IMR-90 (cell line): ENCODE measurements at regions not wholly inside any gene's neighbourhood (a gene's known extent, or its start where the extent isn't known, plus 50 kb on each side); places are given as distances from the start of the nearest gene placed in this dataset.

Source experiments
- ATAC-seq: fragments of 200-7000 bp; cut with Tn5 transposase; 2 replicates; pipeline ENCODE4 v1.9.1; 2020; ENCODE audit warnings: low read depth, mild to moderate bottlenecking, moderate library complexity
- BruUV-seq: library from RNA; stranded (reverse); fragments of 400-500 nt; replicated peaks from 2 replicates; lab custom pipeline; 2021; lab: Mats Ljungman, UMichigan
- CTCF ChIA-PET: fragments of 300-600 bp; formaldehyde crosslinking; extraction: SDS; loops from one replicate; lab custom pipeline; 2021; ENCODE audit warnings: antibody characterized with exemption; lab: Yijun Ruan, JAX
- POLR2A ChIA-PET: fragments of 300-600 bp; sonication (Branson Sonifier 250); formaldehyde crosslinking; loops from one replicate; lab custom pipeline; 2022; ENCODE audit warnings: antibody characterized with exemption; ENCODE audit not compliant: unreplicated experiment; lab: Charles Lee
- DNase-seq: peaks from one replicate; pipeline ENCODE4 v3.0.0; 2013
- H2AFZ ChIP-seq: replicated peaks from 2 replicates; pipeline ENCODE3; 2013; ENCODE audit warnings: low read length, mild to moderate bottlenecking; ENCODE audit not compliant: poor library complexity
- H2AK5ac ChIP-seq: 2 replicates; pipeline ENCODE4 v1.6.1; 2013; ENCODE audit warnings: low read depth, low read length, inconsistent platforms
- H2AK9ac ChIP-seq: replicated peaks from 2 replicates; pipeline ENCODE3; 2013; ENCODE audit warnings: mild to moderate bottlenecking, low read depth, low read length, moderate library complexity; ENCODE audit not compliant: poor library complexity
- H2BK120ac ChIP-seq: 2 replicates; pipeline ENCODE4 v1.6.1; 2013; ENCODE audit warnings: low read depth, low read length, inconsistent platforms
- H2BK15ac ChIP-seq: 3 replicates; pipeline ENCODE4 v1.6.1; 2013; ENCODE audit warnings: low read depth, low read length, inconsistent platforms
- H2BK20ac ChIP-seq: 2 replicates; pipeline ENCODE4 v1.6.1; 2013; ENCODE audit warnings: low read depth, mild to moderate bottlenecking, inconsistent platforms, low read length, moderate library complexity
- H2BK5ac ChIP-seq: 2 replicates; pipeline ENCODE4 v1.6.1; 2013; ENCODE audit warnings: mild to moderate bottlenecking, low read depth, low read length, inconsistent platforms; ENCODE audit not compliant: poor library complexity, severe bottlenecking
- H3K14ac ChIP-seq: replicated peaks from 2 replicates; pipeline ENCODE4 v1.6.1; 2013; ENCODE audit warnings: low read depth, low read length, inconsistent platforms
- H3K18ac ChIP-seq: 2 replicates; pipeline ENCODE4 v1.6.1; 2013; ENCODE audit warnings: low read depth, low read length, control low read depth
- H3K23ac ChIP-seq: 2 replicates; pipeline ENCODE4 v1.6.1; 2013; ENCODE audit warnings: low read depth, low read length, inconsistent platforms
- H3K27ac ChIP-seq: 2 replicates; pipeline ENCODE4 v1.5.1; 2013; ENCODE audit warnings: mild to moderate bottlenecking, control low read depth, low read length; ENCODE audit not compliant: insufficient read depth
- H3K27me3 ChIP-seq: 2 replicates; pipeline ENCODE4 v1.6.1; 2013; ENCODE audit warnings: low read length; ENCODE audit not compliant: control insufficient read depth, insufficient read depth
- H3K36me3 ChIP-seq: 2 replicates; pipeline ENCODE4 v1.6.1; 2013; ENCODE audit warnings: low read length, mixed read lengths; ENCODE audit not compliant: control insufficient read depth, insufficient read depth
- H3K4ac ChIP-seq: 2 replicates; pipeline ENCODE4 v1.6.1; 2013; ENCODE audit warnings: low read depth, low read length, inconsistent platforms
- H3K4me1 ChIP-seq: 2 replicates; pipeline ENCODE4 v1.6.1; 2013; ENCODE audit warnings: low read length, mixed read lengths; ENCODE audit not compliant: control insufficient read depth, insufficient read depth
- H3K4me2 ChIP-seq: 2 replicates; pipeline ENCODE4 v1.6.1; 2013; ENCODE audit warnings: low read depth, mild to moderate bottlenecking, control low read depth, low read length, moderate library complexity
- H3K4me3 ChIP-seq: 2 replicates; pipeline ENCODE4 v1.5.1; 2013; ENCODE audit warnings: low read depth, mild to moderate bottlenecking, control low read depth, low read length, moderate library complexity; ENCODE audit not compliant: insufficient read depth
- H3K56ac ChIP-seq: 2 replicates; pipeline ENCODE4 v1.6.1; 2013; ENCODE audit warnings: low read length, inconsistent platforms; ENCODE audit not compliant: insufficient read depth; ENCODE audit errors: extremely low read depth
- H3K79me1 ChIP-seq, 2 experiments: 2 replicates each; pipeline ENCODE4 v1.6.1; 2013; ENCODE audit warnings: low read length in 2 of 2, inconsistent platforms in 1 of 2, low read depth in 1 of 2
- H3K9ac ChIP-seq: 2 replicates; pipeline ENCODE4 v1.6.1; 2013; ENCODE audit warnings: low read depth, low read length, control low read depth
- H3K9me1 ChIP-seq: 2 replicates; pipeline ENCODE4 v1.6.1; 2013; ENCODE audit warnings: low read length, inconsistent platforms; ENCODE audit not compliant: insufficient read depth
- H3K9me3 ChIP-seq: 2 replicates; pipeline ENCODE4 v1.6.1; 2013; ENCODE audit warnings: low read length; ENCODE audit not compliant: control insufficient read depth, insufficient read depth
- H4K20me1 ChIP-seq: 2 replicates; pipeline ENCODE4 v1.6.1; 2013; ENCODE audit warnings: low read length, inconsistent platforms; ENCODE audit not compliant: insufficient read depth
- H4K5ac ChIP-seq: 2 replicates; pipeline ENCODE4 v1.6.1; 2013; ENCODE audit warnings: mild to moderate bottlenecking, low read depth, low read length, control low read depth
- H4K8ac ChIP-seq, 2 experiments: 2 replicates each; pipeline ENCODE4 v1.6.1; 2013; ENCODE audit warnings: low read depth in 2 of 2, low read length in 2 of 2, control low read depth in 1 of 2, inconsistent platforms in 1 of 2
- H4K91ac ChIP-seq: 2 replicates; pipeline ENCODE4 v1.6.1; 2013; ENCODE audit warnings: low read depth, low read length, inconsistent platforms; ENCODE audit not compliant: insufficient read depth
- BHLHE40 ChIP-seq: fragments of 150-350 bp; IDR thresholded peaks from 2 replicates; pipeline ENCODE4 v1.6.1; 2016; ENCODE audit warnings: mild to moderate bottlenecking, low read depth, low read length
- CEBPB ChIP-seq: IDR thresholded peaks from 2 replicates; pipeline ENCODE4 v1.6.1; 2012; ENCODE audit warnings: low read depth, low read length, improper control_type of control experiment
- CHD1 ChIP-seq: IDR thresholded peaks from 2 replicates; pipeline ENCODE4 v1.6.1; 2012; ENCODE audit warnings: low read depth, low read length, improper control_type of control experiment
- CTCF ChIP-seq: conservative IDR thresholded peaks from 2 replicates; pipeline ENCODE4 v1.5.1; 2012; ENCODE audit warnings: mild to moderate bottlenecking, low read depth, low read length, improper control_type of control experiment
- ELK1 ChIP-seq: fragments of 150-350 bp; IDR thresholded peaks from 2 replicates; pipeline ENCODE4 v1.6.1; 2016; ENCODE audit warnings: low read depth, mild to moderate bottlenecking, low read length, moderate library complexity, borderline replicate concordance
- FOS ChIP-seq: fragments of 150-350 bp; IDR thresholded peaks from 2 replicates; pipeline ENCODE4 v1.6.1; 2016; ENCODE audit warnings: low read depth, low read length
- MAFK ChIP-seq: IDR thresholded peaks from 2 replicates; pipeline ENCODE4 v1.6.1; 2012; ENCODE audit warnings: low read depth, low read length, improper control_type of control experiment
- MAZ ChIP-seq: IDR thresholded peaks from 2 replicates; pipeline ENCODE4 v1.6.1; 2012; ENCODE audit warnings: low read depth, mild to moderate bottlenecking, low read length, improper control_type of control experiment, moderate library complexity, borderline replicate concordance
- MXI1 ChIP-seq: IDR thresholded peaks from 2 replicates; pipeline ENCODE4 v1.6.1; 2012; ENCODE audit warnings: low read depth, mild to moderate bottlenecking, low read length, moderate library complexity, borderline replicate concordance
- NFE2L2 ChIP-seq: fragments of 150-350 bp; IDR thresholded peaks from 2 replicates; pipeline ENCODE4 v1.6.1; 2016; ENCODE audit warnings: low read depth, mild to moderate bottlenecking, low read length
- POLR2A ChIP-seq: IDR thresholded peaks from 2 replicates; pipeline ENCODE4 v1.6.1; 2012; ENCODE audit warnings: mild to moderate bottlenecking, low read depth, low read length
- RAD21 ChIP-seq: IDR thresholded peaks from 2 replicates; pipeline ENCODE4 v1.6.1; 2012; ENCODE audit warnings: low read length, improper control_type of control experiment
- RCOR1 ChIP-seq: IDR thresholded peaks from 2 replicates; pipeline ENCODE4 v1.6.1; 2012; ENCODE audit warnings: mild to moderate bottlenecking, low read length, improper control_type of control experiment; ENCODE audit not compliant: insufficient replicate concordance
- RFX5 ChIP-seq: IDR thresholded peaks from 2 replicates; pipeline ENCODE4 v1.8.0; 2012; ENCODE audit warnings: low read depth, mild to moderate bottlenecking, low read length, moderate library complexity
- SMC3 ChIP-seq: fragments of 150-350 bp; IDR thresholded peaks from 2 replicates; pipeline ENCODE4 v1.6.1; 2016; ENCODE audit warnings: low read depth, mild to moderate bottlenecking, antibody characterized with exemption, low read length, moderate library complexity
- USF2 ChIP-seq: fragments of 150-350 bp; IDR thresholded peaks from 2 replicates; pipeline ENCODE4 v1.6.1; 2017; ENCODE audit warnings: mild to moderate bottlenecking, antibody characterized with exemption, low read length, low read depth
- WGBS, 2 experiments: methylation state at CpG; one replicate each; pipeline versions ENCODE4 v1.1.5 to v1.1.7; 2013; ENCODE audit warnings: missing lambda C conversion rate in 2 of 2; ENCODE audit not compliant: insufficient read length in 1 of 2; ENCODE audit errors: extremely low coverage in 2 of 2; 5-methylcytosine and 5-hydroxymethylcytosine counted together
- dilution Hi-C: fragments of 300-500 bp; cut with HindIII; formaldehyde crosslinking; loops from one replicate; pipeline ENCODE4 v1.14.3; 2018; ENCODE audit warnings: low sequenced_read_pairs; ENCODE audit not compliant: unreplicated experiment
- in situ Hi-C: fragments of 300-500 bp; cut with MboI; formaldehyde crosslinking; loops from 3 replicates; pipeline ENCODE4 v1.14.3; 2019; ENCODE audit warnings: low sequenced_read_pairs, inconsistent platforms, mixed read lengths
- intact Hi-C: fragments of 100-400 bp; cut with micrococcal nuclease; formaldehyde crosslinking; loops from 2 replicates; pipeline ENCODE4 v1.10.0; 2022

- Histone ChIP-seq H3K4me3 (no peak overlapping the region), H3K27ac (no peak overlapping the region), H4K8ac (no peak overlapping the region), H2AK5ac (no peak overlapping the region), H4K91ac (no peak overlapping the region), H3K36me3 (no peaks in the 10 kb centered on the region), H3K79me1 (no peaks in the 10 kb centered on the region), H3K14ac (no peak overlapping the region), H3K23ac (no peak overlapping the region), H3K27me3 (peaks cover 10% of the 10 kb centered on the region), H3K9ac (no peak overlapping the region), H2BK5ac (no peak overlapping the region), H2AFZ (no peak overlapping the region), H3K4me1 (no peaks in the 10 kb centered on the region), H2BK15ac (no peak overlapping the region), H3K9me3 (no peaks in the 10 kb centered on the region), H3K18ac (no peak overlapping the region), H3K9me1 (no peaks in the 10 kb centered on the region), H2BK120ac (no peak overlapping the region), H3K4me2 (no peak overlapping the region), H2AK9ac (no peak overlapping the region), H3K56ac (no peak overlapping the region), H4K20me1 (no peaks in the 10 kb centered on the region), H4K5ac (no peak overlapping the region), H3K4ac (no peak overlapping the region), H2BK20ac (no peak overlapping the region)
- DNase-seq (no peak), ATAC-seq (no peak)
- POLR2A ChIA-PET: no interaction called here
- TF ChIP-seq RCOR1 (no peak), POLR2A (no peak), NFE2L2 (no peak), CHD1 (no peak), FOS (no peak), CEBPB (no peak), SMC3 (no peak), BHLHE40 (no peak), USF2 (no peak), RFX5 (no peak), MAFK (no peak), RAD21 (no peak), ELK1 (no peak), MAZ (no peak), CTCF (no peak), MXI1 (no peak)
- no CpG with 5 or more reads among the region's 1 CpG for WGBS, 2 experiments
- dilution Hi-C loops (no loop called here), in situ Hi-C loops (no loop called here), intact Hi-C loops (no loop called here)
- BruUV-seq: no TSS peak
- CTCF ChIA-PET: no interaction called here
Observed at GRCh38 chrX:40340116-40340515, 240.7 kb upstream of the ATP6AP2 start.
